Muscle layer of duodenum (tissue), 2 donors: ENCODE measurements at regions not wholly inside any gene's neighbourhood (a gene's known extent, or its start where the extent isn't known, plus 50 kb on each side); places are given as distances from the start of the nearest gene placed in this dataset.

Source experiments
- H3K27ac ChIP-seq: one replicate; pipeline ENCODE4 v1.7.0; 2013; ENCODE audit warnings: mild to moderate bottlenecking, low read length
- H3K27me3 ChIP-seq: one replicate; pipeline ENCODE4 v1.7.0; 2013; ENCODE audit warnings: low read depth, mild to moderate bottlenecking, control low read depth, low read length
- H3K36me3 ChIP-seq, 2 donors: one replicate each; pipeline ENCODE4 v1.7.0; 2013; ENCODE audit warnings: low read length in 2 of 2, control low read depth in 1 of 2, mild to moderate bottlenecking in 1 of 2; ENCODE audit not compliant: insufficient read depth in 2 of 2, control insufficient read depth in 1 of 2
- H3K4me1 ChIP-seq, 2 donors: one replicate each; pipeline ENCODE4 v1.7.0; 2013; ENCODE audit warnings: low read length in 2 of 2, mild to moderate bottlenecking in 2 of 2, control low read depth in 1 of 2, moderate library complexity in 1 of 2; ENCODE audit not compliant: insufficient read depth in 2 of 2, control insufficient read depth in 1 of 2
- H3K4me3 ChIP-seq, 2 donors: one replicate each; pipeline ENCODE4 v1.7.0; 2013; ENCODE audit warnings: low read length in 2 of 2, low read depth in 1 of 2, mild to moderate bottlenecking in 1 of 2
- H3K9me3 ChIP-seq, 2 donors: one replicate each; pipeline ENCODE4 v1.7.0; 2013; ENCODE audit warnings: low read length in 2 of 2, control low read depth in 1 of 2, mild to moderate bottlenecking in 1 of 2; ENCODE audit not compliant: control insufficient read depth in 1 of 2
- donor health status: healthy.

- Histone ChIP-seq H3K27me3 (no peaks in the 10 kb centered on the region), H3K9me3 (no peaks in the 10 kb centered on the region), H3K27ac (no peak overlapping the region), H3K36me3 (no peaks in the 10 kb centered on the region), H3K4me3 (no peak overlapping the region), H3K4me1 (no peaks in the 10 kb centered on the region)
Measured at GRCh38 chr2:149744865-149745264, 157.3 kb upstream of the MMADHC start.

GRCh38 chr2:149743842-149744448, 156.4 kb upstream of the MMADHC start:
- Histone ChIP-seq H3K27me3 (no peaks in the 10 kb centered on the region), H3K4me3 (no peak overlapping the region), H3K9me3 (no peaks in the 10 kb centered on the region), H3K36me3 (no peaks in the 10 kb centered on the region), H3K27ac (no peak overlapping the region), H3K4me1 (no peaks in the 10 kb centered on the region)

GRCh38 chr2:149741646-149742045, 154.1 kb upstream of the MMADHC start:
- Histone ChIP-seq H3K27ac (no peak overlapping the region), H3K4me3 (no peak overlapping the region), H3K36me3 (no peaks in the 10 kb centered on the region), H3K4me1 (no peaks in the 10 kb centered on the region), H3K27me3 (no peaks in the 10 kb centered on the region), H3K9me3 (no peaks in the 10 kb centered on the region)

GRCh38 chr2:149740490-149740889, 152.9 kb upstream of the MMADHC start:
- Histone ChIP-seq H3K27ac (no peak overlapping the region), H3K4me3 (no peak overlapping the region), H3K27me3 (no peaks in the 10 kb centered on the region), H3K9me3 (no peaks in the 10 kb centered on the region), H3K4me1 (no peaks in the 10 kb centered on the region), H3K36me3 (no peaks in the 10 kb centered on the region)

GRCh38 chr2:149739883-149740265, 152.3 kb upstream of the MMADHC start:
- H3K4me3 ChIP-seq, result no peak overlapping the region
- H3K27ac ChIP-seq, result no peak overlapping the region
- no peaks in the 10 kb centered on the region for H3K27me3 ChIP-seq
- H3K36me3 ChIP-seq, result no peaks in the 10 kb centered on the region
- H3K9me3 ChIP-seq, result no peaks in the 10 kb centered on the region
- H3K4me1 ChIP-seq, result no peaks in the 10 kb centered on the region

- Histone ChIP-seq H3K27ac (no peak overlapping the region), H3K4me3 (no peak overlapping the region), H3K27me3 (no peaks in the 10 kb centered on the region), H3K36me3 (no peaks in the 10 kb centered on the region), H3K9me3 (no peaks in the 10 kb centered on the region), H3K4me1 (no peaks in the 10 kb centered on the region)
Measured at GRCh38 chr2:149739171-149739882, 151.8 kb upstream of the MMADHC start.

GRCh38 chr2:149738767-149739166, 151.2 kb upstream of the MMADHC start:
- H3K36me3 ChIP-seq, result no peaks in the 10 kb centered on the region

GRCh38 chr2:149737896-149738295, 150.3 kb upstream of the MMADHC start:
- Histone ChIP-seq H3K4me3 (no peak overlapping the region), H3K36me3 (no peaks in the 10 kb centered on the region), H3K27ac (no peak overlapping the region), H3K9me3 (no peaks in the 10 kb centered on the region), H3K27me3 (no peaks in the 10 kb centered on the region), H3K4me1 (no peaks in the 10 kb centered on the region)

More at GRCh38 chr2:149738767-149739166, 151.2 kb upstream of the MMADHC start:
- H3K4me1 ChIP-seq, result no peaks in the 10 kb centered on the region
- H3K27ac ChIP-seq, result no peak overlapping the region
- H3K4me3 ChIP-seq, result no peak overlapping the region
- H3K27me3 ChIP-seq, result no peaks in the 10 kb centered on the region
- no peaks in the 10 kb centered on the region for H3K9me3 ChIP-seq

GRCh38 chr2:149735237-149735958, 147.8 kb upstream of the MMADHC start:
- Histone ChIP-seq H3K36me3 (no peaks in the 10 kb centered on the region), H3K4me1 (no peaks in the 10 kb centered on the region), H3K27ac (no peak overlapping the region), H3K4me3 (no peak overlapping the region), H3K27me3 (no peaks in the 10 kb centered on the region), H3K9me3 (no peaks in the 10 kb centered on the region)

- Histone ChIP-seq H3K27ac (no peak overlapping the region), H3K4me1 (no peaks in the 10 kb centered on the region), H3K27me3 (no peaks in the 10 kb centered on the region), H3K4me3 (no peak overlapping the region), H3K36me3 (no peaks in the 10 kb centered on the region), H3K9me3 (no peaks in the 10 kb centered on the region)
Measured at GRCh38 chr2:149733936-149734685, 146.5 kb upstream of the MMADHC start.

- H3K27ac ChIP-seq, result no peak overlapping the region
- H3K9me3 ChIP-seq, result no peaks in the 10 kb centered on the region
- no peaks in the 10 kb centered on the region for H3K36me3 ChIP-seq
- no peak overlapping the region for H3K4me3 ChIP-seq
- H3K27me3 ChIP-seq, result no peaks in the 10 kb centered on the region
- H3K4me1 ChIP-seq, result no peaks in the 10 kb centered on the region
Measured at GRCh38 chr2:149732730-149733290, 145.2 kb upstream of the MMADHC start.
